Testis (tissue), 2 donors: ENCODE measurements at regions not wholly inside any gene's neighbourhood (a gene's known extent, or its start where the extent isn't known, plus 50 kb on each side); places are given as distances from the start of the nearest gene placed in this dataset.

Source experiments
- CTCF ChIP-seq, 3 experiments: fragments of 450-650 bp in 2 of 3; fragments of 200-600 bp in 1 of 3; sonication (generic) in 1 of 3; IDR thresholded peaks; one replicate each; pipeline ENCODE4 v1.5.1; 2016 to 2019; ENCODE audit warnings: antibody characterized with exemption in 3 of 3, mild to moderate bottlenecking in 2 of 3, moderate library complexity in 1 of 3
- POLR2A ChIP-seq: fragments of 450-650 bp; IDR thresholded peaks from one replicate; pipeline ENCODE4 v1.6.1; 2017; ENCODE audit warnings: antibody characterized with exemption, mild to moderate bottlenecking, moderate library complexity

DNA sequence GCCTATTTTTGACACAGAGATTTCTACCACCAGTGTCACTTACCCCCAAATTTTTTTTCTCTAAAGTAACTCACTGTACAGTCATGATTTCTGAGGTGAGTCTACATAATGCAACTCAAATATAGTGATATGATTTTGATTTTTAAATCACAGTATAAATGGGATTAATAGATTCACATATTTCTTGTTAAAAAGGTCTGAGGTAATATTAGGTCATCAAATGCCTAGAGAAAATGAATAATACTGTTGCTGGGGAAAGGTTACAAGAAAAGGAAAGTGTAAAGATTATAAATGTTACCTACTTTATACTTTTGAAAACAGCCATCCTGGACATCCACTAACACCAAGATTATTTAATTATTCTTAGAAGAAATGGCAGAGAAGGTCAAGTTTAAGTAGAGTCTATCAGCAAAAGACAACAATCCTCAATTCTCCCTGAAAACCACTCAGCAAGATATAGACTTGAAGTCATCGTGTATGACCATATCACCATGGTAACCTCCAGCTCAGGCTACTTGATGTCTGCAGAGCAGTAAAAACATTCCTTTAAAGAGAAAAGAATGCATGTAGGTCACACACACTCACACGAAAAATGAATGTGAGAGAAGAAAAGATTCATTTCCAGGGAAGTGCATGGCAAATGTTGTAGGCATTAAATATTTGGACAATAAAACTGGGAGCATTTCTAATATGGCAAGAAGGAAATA, 58.7 kb downstream of the CCDC59 start:
- no peak for TF ChIP-seq CTCF (IDR thresholded peaks at IDR 0.05)
- TF ChIP-seq POLR2A, result no peak
